Fibroblast of mammary gland (primary cell): ENCODE measurements at regions not wholly inside any gene's neighbourhood (a gene's known extent, or its start where the extent isn't known, plus 50 kb on each side); places are given as distances from the start of the nearest gene placed in this dataset.

Source experiments
- DNase-seq: peaks from one replicate; pipeline ENCODE4 v3.0.0-alpha.2; 2010; ENCODE audit warnings: low read depth
- H3K4me3 ChIP-seq: 2 replicates; pipeline ENCODE4 v1.5.1; 2011; ENCODE audit warnings: low read depth, mild to moderate bottlenecking, low read length, moderate library complexity; ENCODE audit not compliant: control insufficient read depth
- TF ChIP-seq, protein P1 (sequence below): conservative IDR thresholded peaks from 2 replicates; pipeline ENCODE4 v1.5.1; 2011; ENCODE audit warnings: low read depth, low read length, inconsistent platforms; ENCODE audit not compliant: control insufficient read depth, insufficient read depth

- H3K4me3 ChIP-seq, result no peak overlapping the region
- DNase-seq, result no peak
- TF ChIP-seq, protein P1, sequence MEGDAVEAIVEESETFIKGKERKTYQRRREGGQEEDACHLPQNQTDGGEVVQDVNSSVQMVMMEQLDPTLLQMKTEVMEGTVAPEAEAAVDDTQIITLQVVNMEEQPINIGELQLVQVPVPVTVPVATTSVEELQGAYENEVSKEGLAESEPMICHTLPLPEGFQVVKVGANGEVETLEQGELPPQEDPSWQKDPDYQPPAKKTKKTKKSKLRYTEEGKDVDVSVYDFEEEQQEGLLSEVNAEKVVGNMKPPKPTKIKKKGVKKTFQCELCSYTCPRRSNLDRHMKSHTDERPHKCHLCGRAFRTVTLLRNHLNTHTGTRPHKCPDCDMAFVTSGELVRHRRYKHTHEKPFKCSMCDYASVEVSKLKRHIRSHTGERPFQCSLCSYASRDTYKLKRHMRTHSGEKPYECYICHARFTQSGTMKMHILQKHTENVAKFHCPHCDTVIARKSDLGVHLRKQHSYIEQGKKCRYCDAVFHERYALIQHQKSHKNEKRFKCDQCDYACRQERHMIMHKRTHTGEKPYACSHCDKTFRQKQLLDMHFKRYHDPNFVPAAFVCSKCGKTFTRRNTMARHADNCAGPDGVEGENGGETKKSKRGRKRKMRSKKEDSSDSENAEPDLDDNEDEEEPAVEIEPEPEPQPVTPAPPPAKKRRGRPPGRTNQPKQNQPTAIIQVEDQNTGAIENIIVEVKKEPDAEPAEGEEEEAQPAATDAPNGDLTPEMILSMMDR, result no peak
Measured at GRCh38 chr11:27592098-27592780, 85.7 kb upstream of the LIN7C start.

DNA sequence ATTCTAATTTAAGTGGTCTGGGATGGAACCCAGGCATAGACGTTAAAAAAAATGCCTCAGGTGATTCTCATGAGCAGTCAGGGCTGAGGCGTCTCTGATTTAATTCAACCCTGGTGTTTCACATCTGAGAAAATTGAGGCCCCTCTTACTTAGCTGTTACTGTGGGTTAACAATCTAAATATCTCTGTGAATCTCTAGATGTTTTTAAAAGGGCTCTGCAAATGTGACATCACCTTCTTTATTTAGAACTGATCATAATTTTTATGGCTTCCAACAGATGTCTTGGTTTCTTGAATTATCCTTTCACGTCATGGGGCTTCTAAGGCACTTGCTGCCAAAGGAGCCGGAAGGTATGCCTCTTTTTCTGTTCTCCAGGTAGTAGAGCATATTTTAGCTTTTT, 76.1 kb upstream of the LIN7C start:
- DNase-seq, result no peak
- H3K4me3 ChIP-seq, result no peak overlapping the region
- TF ChIP-seq, protein P1, result no peak

GRCh38 chr11:27574342-27574741, 67.8 kb upstream of the LIN7C start:
- no peak overlapping the region for H3K4me3 ChIP-seq
- TF ChIP-seq, protein P1, result no peak
- DNase-seq, result no peak

DNA sequence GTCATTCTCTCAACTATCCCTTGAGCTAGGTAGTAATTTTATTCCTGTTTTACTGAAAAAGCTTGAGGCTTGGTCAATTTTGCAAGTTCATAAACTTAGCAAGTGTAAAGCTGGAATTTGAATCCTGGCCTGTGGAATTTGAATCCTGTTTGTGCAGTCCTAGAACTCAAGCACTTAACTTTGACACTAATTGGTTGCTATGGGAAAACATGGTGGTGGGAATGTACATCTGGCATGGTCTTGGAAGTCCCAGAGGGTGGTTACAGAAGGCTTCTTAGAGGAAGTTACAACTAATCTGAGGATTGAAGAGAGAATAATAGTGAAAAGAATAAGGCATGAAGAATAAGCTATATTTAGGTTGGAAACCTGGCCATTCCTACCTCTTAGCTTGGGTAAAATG, 66.5 kb upstream of the LIN7C start:
- H3K4me3 ChIP-seq, result no peak overlapping the region
- no peak for DNase-seq
- TF ChIP-seq, protein P1, result no peak

DNA sequence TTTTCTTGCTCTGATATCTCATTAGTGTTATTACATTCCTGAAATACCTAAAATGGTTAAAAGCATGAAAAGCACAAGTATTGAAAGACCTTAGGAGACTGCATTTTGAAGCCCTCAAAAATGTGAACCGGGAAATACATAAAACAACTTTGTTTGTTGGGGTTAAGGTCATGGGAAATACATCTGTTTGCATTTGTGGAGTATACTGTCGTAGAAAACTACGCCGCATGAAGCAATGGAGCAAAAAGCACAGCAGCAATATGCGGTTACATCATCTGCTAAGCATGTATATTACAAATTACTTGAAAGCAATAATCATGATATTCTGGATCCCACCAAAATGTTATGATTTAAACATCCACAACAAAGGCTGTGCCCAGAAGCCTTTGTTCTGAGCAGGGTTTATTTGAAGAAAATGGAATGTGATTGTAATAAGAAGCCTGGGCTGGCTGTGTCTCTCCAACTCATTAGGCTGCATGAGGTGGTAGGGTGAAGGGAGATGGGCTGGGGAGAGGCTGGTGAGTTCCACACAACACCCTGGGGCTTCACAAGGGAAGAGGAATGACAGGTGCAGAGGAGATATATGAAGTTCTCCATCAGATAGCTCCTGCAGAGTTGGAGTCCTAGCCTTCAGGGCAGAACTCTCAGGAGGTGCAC, 64.7 kb upstream of the LIN7C start:
- TF ChIP-seq, protein P1, result no peak
- no peak overlapping the region for H3K4me3 ChIP-seq
- peak; percentile 34 for DNase-seq

DNA sequence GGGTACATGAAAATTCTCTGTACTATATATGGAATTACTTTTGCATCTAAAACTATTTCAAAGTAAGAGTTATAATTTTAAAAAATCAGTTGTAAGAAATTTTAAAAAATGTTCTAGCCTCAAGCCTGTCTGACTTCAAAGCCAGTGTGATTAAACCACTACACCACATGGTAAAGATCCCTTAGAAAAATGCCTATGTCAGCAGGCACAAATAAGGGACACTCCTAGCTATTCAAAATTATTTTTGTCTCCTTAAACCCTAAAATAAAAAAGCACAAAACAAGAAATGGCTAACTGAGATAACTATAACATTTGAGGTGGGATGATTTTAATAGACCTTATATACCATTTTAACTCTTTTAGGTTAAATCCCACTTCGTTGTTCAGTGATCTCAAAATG, 64.0 kb upstream of the LIN7C start:
- TF ChIP-seq, protein P1, result no peak
- DNase-seq, result no peak
- H3K4me3 ChIP-seq, result no peak overlapping the region
